CD8-positive, alpha-beta memory T cell (primary cell): ENCODE measurements at regions not wholly inside any gene's neighbourhood (a gene's known extent, or its start where the extent isn't known, plus 50 kb on each side); places are given as distances from the start of the nearest gene placed in this dataset.
"Not testable (repeated sequence)": the region's sequence is repeated elsewhere in the genome, so short reads cannot be mapped to it uniquely, and the experiment has no call there.

Source experiments
- CTCF ChIA-PET: fragments of 350-600 bp; sonication (Branson Sonifier 250); formaldehyde crosslinking; loops from one replicate; lab custom pipeline; 2021; ENCODE audit warnings: antibody characterized with exemption; lab: Charles Lee
- POLR2A ChIA-PET: fragments of 350-600 bp; sonication (Branson Sonifier 250); formaldehyde crosslinking; loops from one replicate; lab custom pipeline; 2021; ENCODE audit warnings: antibody characterized with exemption; lab: Charles Lee
- DNase-seq, 5 donors: peaks; one replicate each; pipeline versions ENCODE4 v3.0.0 to v3.0.0-alpha.2; 2020 to 2022; ENCODE audit warnings: mixed read lengths in 1 of 5
- H3K27ac ChIP-seq: one replicate; pipeline ENCODE4 v1.7.0; 2013; ENCODE audit warnings: low read depth, mild to moderate bottlenecking, low read length, moderate library complexity
- H3K27me3 ChIP-seq: 2 replicates; pipeline ENCODE4 v1.7.0; 2013; ENCODE audit warnings: low read length, mild to moderate bottlenecking; ENCODE audit not compliant: insufficient read depth, poor library complexity, severe bottlenecking
- H3K36me3 ChIP-seq: 2 replicates; pipeline ENCODE4 v1.7.0; 2013; ENCODE audit warnings: mild to moderate bottlenecking, low read length, moderate library complexity; ENCODE audit not compliant: insufficient read depth
- H3K4me1 ChIP-seq: 2 replicates; pipeline ENCODE4 v1.7.0; 2013; ENCODE audit warnings: mild to moderate bottlenecking, low read length, moderate library complexity; ENCODE audit not compliant: insufficient read depth
- H3K4me3 ChIP-seq: 2 replicates; pipeline ENCODE4 v1.7.0; 2013; ENCODE audit warnings: mild to moderate bottlenecking, low read length
- H3K9me3 ChIP-seq: 2 replicates; pipeline ENCODE4 v1.7.0; 2013; ENCODE audit warnings: mild to moderate bottlenecking, low read length
- H3K27ac Mint-ChIP-seq, 8 donors: one replicate each; pipeline ENCODE4 v1.8.0; 2020 to 2021; ENCODE audit warnings: mixed read lengths in 8 of 8, mild to moderate bottlenecking in 6 of 8, inconsistent platforms in 3 of 8, moderate library complexity in 3 of 8
- H3K27me3 Mint-ChIP-seq, 2 donors: one replicate each; pipeline ENCODE4 v1.8.0; 2020 to 2021; ENCODE audit warnings: mixed read lengths in 2 of 2, mild to moderate bottlenecking in 1 of 2, moderate library complexity in 1 of 2
- H3K36me3 Mint-ChIP-seq, 3 donors: one replicate each; pipeline ENCODE4 v1.8.0; 2020 to 2021; ENCODE audit warnings: mixed read lengths in 3 of 3, inconsistent platforms in 1 of 3, mild to moderate bottlenecking in 1 of 3
- H3K4me1 Mint-ChIP-seq, 3 donors: one replicate each; pipeline ENCODE4 v1.8.0; 2020 to 2021; ENCODE audit warnings: mixed read lengths in 3 of 3, inconsistent platforms in 1 of 3, mild to moderate bottlenecking in 1 of 3
- H3K4me3 Mint-ChIP-seq, 7 donors: one replicate each; pipeline ENCODE4 v1.8.0; 2020 to 2021; ENCODE audit warnings: mixed read lengths in 7 of 7, mild to moderate bottlenecking in 6 of 7, moderate library complexity in 4 of 7, inconsistent platforms in 2 of 7
- H3K9me3 Mint-ChIP-seq, 5 donors: one replicate each; pipeline ENCODE4 v1.8.0; 2020 to 2022; ENCODE audit warnings: mixed read lengths in 5 of 5, mild to moderate bottlenecking in 3 of 5, moderate library complexity in 2 of 5, inconsistent platforms in 1 of 5

DNA sequence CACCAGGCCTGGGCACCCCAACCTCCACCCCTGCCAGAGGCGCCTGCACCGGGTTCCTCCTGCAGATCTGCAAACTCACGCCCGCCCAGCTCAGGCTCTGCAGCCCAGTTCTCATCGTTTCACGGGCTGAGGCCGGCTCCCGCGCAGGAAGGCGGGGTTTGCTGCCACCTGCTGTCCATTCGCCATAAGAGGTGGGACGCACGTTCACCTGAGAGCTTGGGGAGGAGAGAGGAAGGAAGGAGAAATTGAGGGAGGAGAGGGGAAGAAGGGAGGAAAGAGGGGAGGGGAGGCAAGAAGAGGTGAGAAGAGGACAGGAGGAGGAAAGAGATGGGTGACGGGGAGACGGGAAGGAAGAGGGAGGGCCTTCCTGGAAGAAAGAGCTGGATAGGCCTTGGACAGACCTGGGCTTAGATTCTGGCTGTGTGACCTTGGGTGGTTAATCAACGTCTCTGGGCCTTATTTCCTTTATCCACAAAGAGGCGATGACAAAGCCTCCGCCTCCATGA lies 114.5 kb downstream of the ADRA2C start:
- H3K4me3 Mint-ChIP-seq, result peak overlapping the region in 4 of 7 donors; percentile 48 to 79 (median 62)
- ChIA-PET CTCF (interaction anchor here (0.8 to 1.7 kb wide), 8 partner anchors 12 to 774 kb away, joined by 3 to 4 read pairs (median 3); no protein-coding TSS in a partner anchor), POLR2A (interaction anchor here (1.7 kb wide), 1 partner anchor 773 kb away, joined by 5 read pairs; no protein-coding TSS in a partner anchor)
- Histone ChIP-seq H3K4me3 (peak overlapping the region; percentile 54), H3K27ac (no peak overlapping the region), H3K4me1 (peaks cover 15% of the 10 kb centered on the region), H3K9me3 (no peaks in the 10 kb centered on the region), H3K27me3 (no peaks in the 10 kb centered on the region), H3K36me3 (no peaks in the 10 kb centered on the region)
- H3K4me1 Mint-ChIP-seq, result peaks cover 22 to 31% (median 23%) of the 10 kb centered on the region in 3 donors
- DNase-seq, result peak; percentile 42 to 71 (median 47)
- H3K27ac Mint-ChIP-seq, result no peak overlapping the region
- H3K27me3 Mint-ChIP-seq, result peaks cover 22 to 58% of the 10 kb centered on the region in 2 donors
- peaks cover 0 to 3% (median 0%) of the 10 kb centered on the region in 3 donors for H3K36me3 Mint-ChIP-seq
- H3K9me3 Mint-ChIP-seq, result peaks cover 9 to 20% (median 15%) of the 10 kb centered on the region in 5 donors

DNA sequence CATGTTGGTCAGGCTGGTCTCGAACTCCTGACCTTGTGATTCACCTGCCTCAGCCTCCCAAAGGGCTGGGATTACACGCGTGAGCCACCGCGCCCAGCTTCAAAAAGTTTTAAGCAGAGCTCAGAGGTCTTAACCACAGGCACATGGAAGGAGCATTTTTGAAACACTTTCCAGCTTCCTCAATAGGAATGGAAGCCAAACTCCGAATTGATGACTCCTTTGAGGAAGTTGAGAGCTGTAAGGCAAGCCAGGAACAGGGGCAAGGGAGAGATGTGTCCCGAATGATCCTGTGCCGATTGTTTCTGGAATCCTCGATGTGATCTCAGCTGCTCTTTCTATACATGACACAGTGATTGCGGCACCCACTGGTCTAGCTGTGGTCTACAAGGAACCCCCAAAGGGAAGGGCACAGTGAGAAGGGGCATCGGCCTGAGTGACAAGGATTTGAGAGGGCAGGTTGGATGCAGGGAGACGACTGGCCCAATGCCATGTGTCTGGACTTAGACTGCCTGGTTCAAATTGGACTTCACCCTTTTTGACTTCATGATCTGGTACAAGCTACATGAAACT lies 116.2 kb downstream of the ADRA2C start:
- POLR2A ChIA-PET, H3K36me3 Mint-ChIP-seq, H3K36me3 ChIP-seq, CTCF ChIA-PET, H3K27me3 ChIP-seq, H3K4me3 Mint-ChIP-seq, H3K4me3 ChIP-seq, H3K27ac ChIP-seq, H3K9me3 ChIP-seq, H3K27ac Mint-ChIP-seq: not testable (repeated sequence)
- DNase-seq, result peak in 1 of 5 donors; percentile 18
- Mint-ChIP-seq H3K27me3 (peaks cover 27 to 62% of the 10 kb centered on the region in 2 donors), H3K4me1 (peaks cover 22 to 28% (median 23%) of the 10 kb centered on the region in 3 donors), H3K9me3 (peaks cover 9 to 16% (median 12%) of the 10 kb centered on the region in 5 donors)
- H3K4me1 ChIP-seq, result peaks cover 15% of the 10 kb centered on the region

- H3K4me1 Mint-ChIP-seq, result peaks cover 9 to 15% (median 13%) of the 10 kb centered on the region in 3 donors
- H3K27me3 Mint-ChIP-seq, result peaks cover 17 to 47% of the 10 kb centered on the region in 2 donors
- H3K36me3 ChIP-seq, H3K27me3 ChIP-seq, H3K27ac Mint-ChIP-seq, H3K4me3 ChIP-seq, H3K9me3 ChIP-seq, POLR2A ChIA-PET, CTCF ChIA-PET, H3K9me3 Mint-ChIP-seq, H3K36me3 Mint-ChIP-seq, H3K27ac ChIP-seq, H3K4me3 Mint-ChIP-seq: not testable (repeated sequence)
- peaks cover 12% of the 10 kb centered on the region for H3K4me1 ChIP-seq
- DNase-seq, result peak in 1 of 5 donors; percentile 6
Measured at GRCh38 chr4:3884261-3884660, 118.1 kb downstream of the ADRA2C start.

- CTCF ChIA-PET, DNase-seq, H3K9me3 ChIP-seq, H3K36me3 ChIP-seq, H3K36me3 Mint-ChIP-seq, H3K4me3 Mint-ChIP-seq, H3K4me1 Mint-ChIP-seq, H3K9me3 Mint-ChIP-seq, H3K4me1 ChIP-seq, H3K27ac ChIP-seq, POLR2A ChIA-PET, H3K27ac Mint-ChIP-seq, H3K4me3 ChIP-seq, H3K27me3 ChIP-seq: not testable (repeated sequence)
- peaks cover 14 to 27% of the 10 kb centered on the region in 2 donors for H3K27me3 Mint-ChIP-seq
Measured at GRCh38 chr4:3893590-3893989, 127.4 kb downstream of the ADRA2C start.

DNA sequence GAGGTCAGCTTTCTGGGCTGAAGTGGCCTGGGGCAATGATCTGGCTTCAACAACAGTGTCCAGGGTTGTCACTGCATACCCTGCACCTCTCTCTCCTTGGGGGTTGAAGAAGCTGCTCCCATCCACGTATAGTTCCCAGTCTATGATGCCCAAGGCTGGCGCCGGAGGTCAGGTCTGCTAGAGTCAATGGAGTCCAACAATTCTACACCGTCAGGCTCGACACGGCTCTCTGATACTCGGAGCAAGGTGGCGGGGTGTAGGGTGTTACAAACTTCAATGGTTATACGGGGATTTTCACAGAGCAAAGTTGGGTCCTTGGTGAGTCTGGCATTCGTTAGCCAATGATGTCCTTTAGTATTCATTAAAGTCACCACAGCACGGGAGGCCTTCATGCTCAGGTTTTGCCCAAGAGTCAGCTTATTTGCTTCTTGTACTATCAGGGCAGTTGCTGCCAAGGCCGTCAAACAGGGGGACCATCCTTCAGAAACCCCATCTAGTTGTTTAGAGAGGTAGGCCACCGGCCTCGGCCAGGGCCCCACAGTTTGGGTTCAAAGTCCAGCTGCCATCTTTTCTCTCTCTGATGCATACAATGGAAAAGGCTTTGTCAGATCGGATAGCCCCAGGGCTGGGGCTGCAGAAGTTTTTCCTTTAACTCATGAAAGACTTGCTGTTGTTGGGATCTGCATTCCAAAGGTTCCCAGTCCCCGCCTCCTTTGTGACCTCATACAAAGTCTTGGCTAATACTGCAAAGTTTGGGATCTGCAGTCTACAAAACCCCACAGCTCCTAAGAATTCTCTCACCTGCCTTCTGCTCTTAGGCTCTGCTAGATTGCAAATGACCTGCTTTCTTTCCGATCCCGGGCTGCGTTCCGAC lies 128.1 kb downstream of the ADRA2C start:
- H3K4me3 ChIP-seq, H3K27me3 ChIP-seq, H3K36me3 ChIP-seq, H3K4me1 ChIP-seq, H3K36me3 Mint-ChIP-seq, POLR2A ChIA-PET, DNase-seq, CTCF ChIA-PET, H3K4me3 Mint-ChIP-seq, H3K27ac Mint-ChIP-seq, H3K9me3 ChIP-seq, H3K9me3 Mint-ChIP-seq, H3K4me1 Mint-ChIP-seq, H3K27ac ChIP-seq: not testable (repeated sequence)
- H3K27me3 Mint-ChIP-seq, result peaks cover 14 to 27% of the 10 kb centered on the region in 2 donors

- no peaks in the 10 kb centered on the region for H3K27me3 ChIP-seq
- Mint-ChIP-seq H3K9me3 (no peaks in the 10 kb centered on the region), H3K4me3 (no peak overlapping the region), H3K27ac (no peak overlapping the region), H3K27me3 (peaks cover 14 to 24% of the 10 kb centered on the region in 2 donors), H3K4me1 (no peaks in the 10 kb centered on the region), H3K36me3 (no peaks in the 10 kb centered on the region)
- no peak overlapping the region for H3K4me3 ChIP-seq
- no peak for DNase-seq
- no peaks in the 10 kb centered on the region for H3K9me3 ChIP-seq
- no peaks in the 10 kb centered on the region for H3K36me3 ChIP-seq
- no peaks in the 10 kb centered on the region for H3K4me1 ChIP-seq
- POLR2A ChIA-PET, result no interaction called here
- CTCF ChIA-PET, result no interaction called here
- H3K27ac ChIP-seq, result no peak overlapping the region
Measured at GRCh38 chr4:3896441-3896840, 130.3 kb downstream of the ADRA2C start.

DNA sequence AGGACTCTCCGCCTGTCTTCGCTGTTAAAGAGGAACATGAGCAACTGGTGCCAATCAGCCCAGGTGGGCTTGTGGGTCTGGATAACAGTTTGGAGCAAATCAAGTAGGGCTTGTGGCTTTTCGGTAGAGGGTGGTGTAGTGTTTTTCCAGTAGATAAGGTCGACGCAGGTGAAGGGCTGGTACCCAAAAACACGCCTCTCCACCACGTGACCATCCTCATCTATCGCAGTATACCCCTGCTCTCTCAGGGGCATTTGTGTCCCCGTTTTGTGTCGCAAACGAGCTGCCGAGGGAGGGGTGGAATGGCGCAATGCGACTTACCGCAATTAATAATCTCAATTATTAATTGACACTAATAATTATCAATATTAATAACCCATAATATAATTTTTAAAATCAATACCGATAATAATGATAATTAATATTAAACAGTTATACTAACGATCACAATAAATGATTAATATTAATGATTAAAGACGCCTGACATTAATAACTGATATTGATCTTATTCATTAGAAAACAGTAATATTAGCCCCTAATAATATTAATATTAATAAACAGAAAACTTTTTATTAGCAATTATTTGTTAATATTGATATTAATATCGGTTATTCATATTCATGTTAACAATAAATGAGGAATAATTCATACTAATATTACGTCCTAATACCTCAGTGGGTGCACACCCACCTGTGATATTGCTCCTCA lies 130.8 kb downstream of the ADRA2C start:
- CTCF ChIA-PET, H3K9me3 Mint-ChIP-seq, H3K27ac ChIP-seq, H3K4me1 Mint-ChIP-seq, H3K4me3 ChIP-seq, H3K36me3 Mint-ChIP-seq, H3K27me3 ChIP-seq, H3K36me3 ChIP-seq, POLR2A ChIA-PET, H3K4me3 Mint-ChIP-seq, H3K9me3 ChIP-seq, DNase-seq, H3K4me1 ChIP-seq, H3K27ac Mint-ChIP-seq: not testable (repeated sequence)
- peaks cover 11 to 28% of the 10 kb centered on the region in 2 donors for H3K27me3 Mint-ChIP-seq

- Mint-ChIP-seq H3K4me3 (no peak overlapping the region), H3K9me3 (no peaks in the 10 kb centered on the region), H3K36me3 (no peaks in the 10 kb centered on the region), H3K27me3 (peaks cover 5 to 25% of the 10 kb centered on the region in 2 donors), H3K27ac (no peak overlapping the region), H3K4me1 (no peaks in the 10 kb centered on the region)
- H3K4me3 ChIP-seq, result no peak overlapping the region
- H3K9me3 ChIP-seq, result no peaks in the 10 kb centered on the region
- POLR2A ChIA-PET, result no interaction called here
- CTCF ChIA-PET, result no interaction called here
- H3K27ac ChIP-seq, result no peak overlapping the region
- no peak for DNase-seq
- H3K36me3 ChIP-seq, result no peaks in the 10 kb centered on the region
- H3K4me1 ChIP-seq, result no peaks in the 10 kb centered on the region
- no peaks in the 10 kb centered on the region for H3K27me3 ChIP-seq
Measured at GRCh38 chr4:3898098-3898497, 131.9 kb downstream of the ADRA2C start.
